ENCODE measurements at regions not wholly inside any gene's neighbourhood (a gene's known extent, or its start where the extent isn't known, plus 50 kb on each side); places are given as distances from the start of the nearest gene placed in this dataset.

- no peaks in the 10 kb centered on the region for H3K36me3 Mint-ChIP-seq (ENCODE audit: insufficient read depth)
- DNase-seq (no peak), ATAC-seq (replicated peaks) (no peak)
- H3K9me3 Mint-ChIP-seq = peaks cover 4 to 26% of the 10 kb centered on the region in 2 donors
- no peak overlapping the region for H3K4me3 Mint-ChIP-seq
- H3K27me3 Mint-ChIP-seq = no peaks in the 10 kb centered on the region
- no peak overlapping the region for H3K27ac Mint-ChIP-seq
- H3K4me1 Mint-ChIP-seq (ENCODE audit: low read depth in 2 of 2) = no peaks in the 10 kb centered on the region
Measured at GRCh38 chr19:57068921-57069697, 50.7 kb upstream of the USP29 start.

All from effector memory CD8-positive, alpha-beta T cell (primary cell).